GM18909 (cell line): ENCODE measurements at regions not wholly inside any gene's neighbourhood (a gene's known extent, or its start where the extent isn't known, plus 50 kb on each side); places are given as distances from the start of the nearest gene placed in this dataset.

Experiments used
- ATAC-seq: cut with Tn5 transposase; IDR thresholded peaks from one replicate; pipeline ENCODE4 v1.9.1; 2021; ENCODE audit warnings: mild to moderate bottlenecking; ENCODE audit not compliant: unreplicated experiment, poor library complexity

DNA sequence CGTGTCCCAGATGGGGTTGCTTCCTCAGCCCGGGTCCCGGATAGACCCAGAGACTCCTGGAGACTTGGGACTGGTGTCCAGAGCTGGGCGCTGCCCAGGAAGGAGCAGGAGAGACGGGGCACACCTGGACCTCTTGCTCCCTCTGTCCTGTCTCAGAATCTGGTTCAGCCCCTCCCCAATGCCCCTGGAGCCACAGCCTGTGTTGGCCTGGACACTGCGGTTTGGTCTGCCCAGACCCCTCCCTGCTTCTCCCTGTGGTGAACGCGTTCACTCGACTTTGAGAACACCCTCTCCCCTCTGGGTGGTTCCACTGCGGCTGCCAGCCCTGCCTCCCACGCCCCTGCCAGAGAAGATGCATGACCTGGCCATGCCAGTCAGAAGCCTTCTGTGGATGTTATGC lies 111.1 kb downstream of the HMX1 start:
- no peak for ATAC-seq

DNA sequence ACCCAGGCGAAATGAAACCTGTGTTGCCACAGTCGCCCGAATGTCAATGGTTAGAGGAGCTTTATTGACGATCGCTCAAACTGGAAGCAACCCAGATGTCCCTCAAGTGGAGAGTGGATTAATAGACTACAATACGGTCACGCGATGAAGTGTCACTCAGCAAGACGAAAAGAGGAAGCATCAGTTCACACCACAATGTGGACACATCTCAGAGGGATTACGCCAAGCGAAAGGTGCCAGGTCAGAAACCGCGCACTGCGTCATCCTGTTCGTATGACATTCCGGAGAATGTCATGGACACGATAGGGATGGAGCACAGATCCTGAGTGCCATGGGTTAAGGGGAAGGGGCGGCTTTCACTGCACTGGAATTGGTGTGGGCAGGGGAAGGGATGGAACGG lies 111.7 kb downstream of the HMX1 start:
- ATAC-seq: no peak

DNA sequence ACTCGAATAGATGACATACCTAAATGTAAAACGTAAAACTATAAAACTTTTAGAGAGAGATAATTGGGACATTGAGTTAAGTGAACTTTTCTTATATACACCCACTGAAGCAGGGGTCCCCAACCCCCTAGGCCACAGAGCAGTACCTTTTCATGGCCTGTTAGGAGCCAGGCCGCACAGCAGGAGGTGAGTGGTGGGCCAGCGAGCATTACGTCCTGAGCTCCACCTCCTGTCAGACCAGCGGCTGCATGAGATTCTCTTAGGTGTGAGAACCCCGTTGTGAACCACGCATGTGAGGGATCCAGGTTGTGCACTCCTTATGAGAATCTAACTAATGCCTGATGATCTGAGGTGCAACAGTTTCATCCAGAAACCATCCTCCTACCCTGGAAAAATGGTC lies 114.8 kb downstream of the HMX1 start:
- no peak for ATAC-seq

DNA sequence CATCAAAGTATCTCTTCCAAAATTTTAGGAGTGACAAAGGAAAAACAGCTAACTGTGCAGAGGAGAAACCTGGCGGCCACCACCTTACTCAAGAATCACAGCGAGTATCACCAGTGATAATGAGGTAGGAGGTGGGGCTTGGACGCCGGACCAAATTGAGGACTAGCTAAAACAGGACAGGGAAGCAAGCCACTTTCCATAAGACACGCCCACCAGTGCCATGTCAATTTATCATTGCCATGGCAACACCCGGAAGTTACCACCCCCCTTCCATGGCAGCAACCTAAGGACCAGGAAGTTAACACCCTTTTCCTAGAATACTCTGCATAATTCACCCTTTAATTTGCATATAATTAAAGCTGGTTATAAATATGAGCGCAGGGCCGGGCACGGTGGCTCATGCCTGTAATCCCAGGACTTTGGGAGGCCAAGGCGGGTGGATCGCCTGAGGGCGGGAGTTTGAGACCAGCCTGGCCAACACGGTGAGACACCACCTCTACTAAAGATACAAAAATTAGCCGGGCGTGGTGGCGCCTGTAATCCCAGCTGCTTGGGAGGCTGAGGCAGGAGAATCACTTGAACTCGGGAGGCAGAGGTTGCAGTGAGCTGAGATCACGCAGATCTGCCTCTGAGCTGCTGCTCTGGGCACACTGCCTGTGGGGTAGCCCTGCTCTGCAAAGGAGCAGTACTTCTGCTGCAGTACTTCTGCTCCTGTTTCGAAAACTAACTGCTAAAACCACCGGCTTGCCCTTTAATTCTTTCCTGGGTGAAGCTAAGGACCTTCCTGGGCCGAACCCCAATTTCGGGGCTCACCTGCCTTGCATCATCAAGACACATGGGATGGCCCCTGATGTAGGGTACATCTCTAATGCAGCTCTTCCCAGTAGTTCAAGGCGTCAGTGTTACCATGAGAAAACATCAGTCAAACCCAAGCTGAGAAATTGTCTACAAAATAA lies 116.7 kb downstream of the HMX1 start:
- no peak for ATAC-seq

DNA sequence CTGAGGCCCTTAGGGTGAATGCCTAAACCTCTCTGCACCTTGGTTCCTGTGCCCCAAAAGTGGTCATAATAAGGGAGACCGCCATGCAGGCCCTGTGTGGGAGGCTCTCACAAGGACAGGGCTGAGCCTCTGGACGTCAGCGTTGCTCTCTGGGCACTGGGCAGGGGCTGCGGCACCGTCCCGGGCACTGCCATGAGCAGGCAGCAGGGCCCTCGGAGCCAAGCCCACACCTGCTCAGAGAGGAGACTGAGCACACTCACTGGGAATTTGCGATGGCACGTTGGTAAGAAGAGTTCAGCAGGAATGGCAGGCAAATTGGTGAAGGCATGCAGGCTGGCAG lies 123.4 kb downstream of the HMX1 start:
- ATAC-seq: no peak

DNA sequence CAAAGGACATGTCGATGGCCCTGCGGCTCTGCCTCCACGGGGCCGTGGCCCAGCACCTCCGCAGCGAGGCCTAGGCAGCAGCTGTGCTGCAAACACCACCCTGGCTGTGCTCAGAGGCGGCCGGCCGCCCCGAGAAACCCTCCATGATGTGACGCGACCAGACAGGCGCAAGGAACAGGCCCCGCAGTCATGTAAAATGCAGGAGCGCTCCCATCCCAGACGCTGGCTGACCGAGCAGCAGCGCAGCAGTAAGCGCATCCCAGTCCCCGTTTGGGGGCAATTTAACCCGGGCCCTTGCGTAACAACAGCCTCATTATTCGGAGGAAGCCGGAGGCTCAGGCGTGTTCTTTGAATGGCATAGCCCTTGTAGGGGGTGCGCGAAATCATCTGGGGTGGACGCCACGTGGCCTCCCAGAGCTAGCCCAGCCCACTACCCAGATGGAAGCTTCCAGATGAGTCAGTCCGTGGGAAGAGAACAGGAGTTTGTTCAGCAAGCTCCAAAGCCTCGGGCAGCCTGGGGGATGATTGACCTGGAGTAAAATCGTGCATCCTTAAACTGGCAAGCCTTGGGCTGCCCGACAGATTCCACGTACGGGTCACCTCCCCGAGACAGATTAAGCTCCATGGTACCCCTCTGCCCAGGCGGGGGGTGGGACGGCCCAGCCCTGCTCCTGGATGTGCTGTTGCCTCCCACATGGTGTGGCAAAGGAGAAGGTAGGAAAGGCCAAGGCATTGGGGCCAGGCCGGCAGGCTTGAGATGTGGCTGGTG lies 124.0 kb downstream of the HMX1 start:
- no peak for ATAC-seq

DNA sequence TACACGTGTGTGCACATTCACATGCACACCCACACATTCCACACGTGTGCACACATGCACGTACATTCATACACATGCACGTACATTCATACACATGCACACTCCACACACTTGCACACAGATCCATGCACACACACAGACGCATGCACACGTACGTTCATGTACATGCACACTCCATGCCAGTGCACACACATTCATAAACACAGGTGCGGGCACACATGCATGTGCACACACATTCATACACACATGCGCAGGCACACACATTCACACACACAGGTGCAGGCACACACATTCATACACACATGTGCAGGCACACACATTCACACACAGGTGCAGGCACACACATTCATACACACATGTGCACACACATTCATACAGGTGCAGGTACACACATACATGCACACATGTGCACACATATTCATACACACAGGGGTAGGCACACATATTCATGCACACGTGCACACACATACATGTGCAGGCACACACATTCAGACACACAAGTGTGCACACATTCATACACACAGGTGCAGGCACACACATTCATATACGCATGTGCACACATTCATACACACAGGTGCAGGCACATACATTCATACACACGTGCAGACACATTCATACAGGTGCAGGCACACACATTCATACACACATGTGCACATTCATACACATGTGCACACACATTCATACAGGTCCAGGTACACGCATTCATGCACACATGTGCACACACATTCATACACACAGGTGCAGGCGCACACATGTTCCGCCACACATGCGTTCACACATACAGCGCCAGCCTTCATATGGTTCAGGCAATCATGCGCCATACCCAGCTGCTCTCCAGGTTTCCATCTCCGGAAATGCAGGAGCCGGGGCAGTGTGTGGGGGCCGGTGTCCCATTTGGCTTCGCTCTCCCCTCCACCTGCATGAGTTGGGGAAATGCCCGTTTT lies 124.8 kb downstream of the HMX1 start:
- ATAC-seq: no peak

DNA sequence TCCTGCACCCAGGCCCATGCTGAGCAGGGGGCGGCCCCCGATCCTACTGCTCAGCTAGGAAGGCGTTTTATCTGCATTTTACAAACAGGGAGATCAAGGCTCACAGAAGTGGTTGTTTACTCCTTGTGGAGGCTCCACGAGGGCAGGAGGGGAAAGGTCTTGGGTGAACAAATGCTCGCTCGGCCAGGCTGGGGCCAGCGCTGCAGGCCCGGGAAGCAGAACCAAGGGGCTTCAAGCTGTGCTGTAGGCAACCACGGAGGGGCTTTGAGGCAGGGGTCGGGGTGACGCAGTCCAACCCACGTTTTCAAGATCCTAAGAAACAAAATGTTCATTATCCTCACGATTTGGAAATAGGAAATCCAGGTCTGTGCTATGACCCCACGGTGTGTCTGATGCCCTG lies 125.8 kb downstream of the HMX1 start:
- ATAC-seq: no peak

DNA sequence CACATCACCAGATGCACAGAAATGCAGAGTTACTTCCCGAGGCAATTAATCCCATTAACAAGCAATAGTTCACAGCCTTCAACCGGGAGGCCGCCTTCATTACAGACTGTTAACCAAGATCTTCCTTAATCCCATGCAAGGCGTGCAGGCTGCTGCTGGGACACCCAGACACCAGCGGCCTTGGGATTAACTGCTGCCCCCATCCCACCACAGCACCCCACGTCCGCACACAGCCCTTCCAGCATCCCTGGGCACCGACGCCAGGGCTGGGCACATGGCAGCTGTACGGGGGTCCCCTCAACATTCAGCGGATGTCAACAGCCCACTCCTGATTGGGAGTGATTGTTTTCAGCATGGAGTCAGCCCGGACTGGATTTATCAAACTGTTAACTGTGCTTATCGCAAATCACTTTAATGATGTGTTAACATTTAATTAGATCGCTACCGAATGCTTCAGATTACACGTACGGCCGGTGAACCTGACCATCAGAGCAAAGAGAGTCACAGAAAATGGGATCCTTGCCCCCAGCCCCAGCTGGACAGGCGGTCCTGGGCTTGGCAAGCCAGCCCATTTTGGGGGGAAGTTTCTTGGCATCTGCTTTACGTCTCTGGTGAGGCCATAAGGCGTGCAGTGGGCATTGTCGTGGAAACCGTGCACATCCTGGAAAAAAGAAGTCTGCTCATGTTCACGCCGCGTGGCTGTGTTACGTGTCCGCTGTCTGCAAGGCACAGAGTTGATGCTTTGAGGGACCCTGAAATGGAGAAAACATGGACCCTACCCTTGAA lies 126.4 kb downstream of the HMX1 start:
- no peak for ATAC-seq

DNA sequence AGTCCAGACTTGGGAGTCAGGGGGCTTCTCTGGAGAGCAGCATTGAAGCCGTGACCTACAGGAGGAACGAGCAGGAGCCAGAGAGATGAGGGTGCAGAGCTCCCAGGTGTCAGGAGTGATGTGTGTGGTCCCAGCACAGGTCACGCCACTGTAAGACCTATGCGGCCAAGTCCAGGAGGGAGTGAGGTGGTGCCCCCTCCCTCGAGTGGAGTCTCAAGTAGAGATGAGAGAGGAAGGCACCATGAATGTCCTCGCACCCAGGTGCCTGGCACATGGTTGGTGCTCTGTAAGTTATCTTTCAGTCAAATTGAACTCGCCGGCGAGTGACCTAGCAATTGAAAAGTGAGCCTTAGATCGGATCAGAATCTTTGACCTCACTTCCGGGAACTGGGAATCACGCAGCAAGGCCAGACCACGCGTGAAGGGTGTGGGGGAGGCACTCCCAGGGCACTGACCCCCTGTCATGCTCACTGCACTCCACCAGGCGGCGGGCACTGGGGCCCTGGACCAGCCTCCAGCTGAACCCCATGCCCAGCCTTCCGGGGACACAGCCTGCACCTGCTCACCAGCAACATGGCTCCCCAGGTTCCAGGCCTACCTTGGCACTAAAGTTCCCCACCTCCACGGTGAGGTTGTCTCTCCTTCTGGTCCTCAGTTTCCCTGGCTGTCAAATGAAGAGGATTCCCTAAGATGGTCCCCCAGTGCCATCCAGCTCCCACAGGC lies 127.4 kb downstream of the HMX1 start:
- ATAC-seq: no peak

DNA sequence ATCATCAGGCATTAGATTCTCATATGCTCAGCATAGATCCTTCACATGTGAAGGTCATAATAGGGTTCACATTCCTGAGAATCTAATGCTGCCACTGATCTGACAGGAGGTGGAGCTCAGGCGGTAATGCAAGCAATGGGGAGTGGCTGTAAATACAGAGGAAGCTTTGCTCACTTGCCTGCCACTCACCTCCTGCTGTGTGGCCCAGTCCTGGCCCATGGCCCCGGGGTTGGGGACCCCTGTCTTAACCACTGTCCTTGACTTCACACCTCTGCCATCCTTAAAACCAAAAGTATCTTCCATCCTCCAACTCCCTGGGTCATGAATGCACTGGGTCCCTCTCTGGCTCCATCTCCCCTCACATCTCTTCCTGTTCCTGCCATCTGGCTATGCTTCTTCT lies 129.1 kb downstream of the HMX1 start:
- ATAC-seq: no peak

DNA sequence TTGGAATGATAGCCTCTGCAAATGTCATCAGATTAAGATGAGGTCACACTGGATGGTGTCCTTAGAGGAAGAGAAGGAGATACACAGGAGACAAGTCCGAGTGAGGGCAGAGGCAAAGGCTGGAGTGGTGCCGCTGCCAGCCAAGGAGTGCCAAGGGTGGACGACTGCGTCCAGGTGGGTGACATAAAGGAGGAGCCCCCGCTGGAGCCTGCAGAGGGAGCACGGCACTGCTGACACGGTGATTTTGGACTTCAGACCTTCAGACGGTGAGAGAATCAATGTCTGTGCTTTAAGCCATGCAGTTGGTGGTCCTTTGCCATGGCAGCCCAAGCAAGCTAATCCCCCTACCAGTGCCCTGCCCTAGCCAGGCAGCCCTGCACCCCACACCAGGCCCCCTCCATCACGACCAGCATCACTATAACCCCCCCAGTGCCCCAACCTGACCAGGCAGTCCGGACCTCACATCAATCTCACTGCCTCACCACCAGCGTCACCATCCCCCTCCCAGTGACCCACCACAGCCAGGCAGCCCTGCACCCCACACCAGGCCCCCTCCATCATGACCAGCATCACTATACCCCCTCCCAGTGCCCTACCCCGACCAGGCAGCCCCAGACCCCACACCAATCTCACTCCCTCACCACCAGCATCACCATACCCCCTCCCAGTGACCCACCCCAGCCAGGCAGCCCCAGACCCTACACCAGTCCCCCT lies 130.0 kb downstream of the HMX1 start:
- ATAC-seq: no peak

DNA sequence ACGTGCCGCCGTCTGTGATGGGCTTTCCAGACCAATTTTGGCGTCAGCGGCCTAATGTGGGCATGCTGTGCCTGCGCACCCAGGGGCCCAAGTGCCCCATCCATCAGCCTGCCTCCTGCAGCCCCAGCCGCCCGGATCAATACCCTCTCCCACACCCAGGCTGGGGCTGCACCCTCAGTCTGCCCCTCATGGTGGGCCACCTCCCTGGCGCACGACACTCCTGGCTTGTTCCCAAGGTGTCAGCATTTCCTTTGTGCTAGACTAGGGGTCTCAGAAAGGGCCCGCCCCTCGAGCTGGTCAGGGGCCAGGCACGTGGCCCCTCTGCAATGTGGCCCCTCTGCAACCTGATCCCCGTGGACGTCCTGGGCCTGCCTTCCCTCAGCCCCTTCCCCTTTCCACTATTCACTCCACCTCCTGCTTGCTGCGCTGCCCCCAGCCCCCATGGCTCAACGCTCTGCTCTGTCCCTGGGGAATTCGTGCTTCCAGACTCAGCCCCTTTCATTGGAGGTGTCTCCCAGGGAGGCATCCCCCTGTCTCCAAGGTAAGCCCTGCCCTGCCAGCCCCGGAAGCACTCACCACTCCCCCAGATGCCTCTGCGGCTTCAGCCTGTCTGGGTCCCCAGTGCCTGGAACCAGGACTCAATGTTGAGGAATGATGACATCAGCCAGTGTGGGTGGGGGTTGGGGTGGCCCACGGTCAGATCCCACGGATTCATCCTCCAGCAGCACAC lies 130.8 kb downstream of the HMX1 start:
- no peak for ATAC-seq

DNA sequence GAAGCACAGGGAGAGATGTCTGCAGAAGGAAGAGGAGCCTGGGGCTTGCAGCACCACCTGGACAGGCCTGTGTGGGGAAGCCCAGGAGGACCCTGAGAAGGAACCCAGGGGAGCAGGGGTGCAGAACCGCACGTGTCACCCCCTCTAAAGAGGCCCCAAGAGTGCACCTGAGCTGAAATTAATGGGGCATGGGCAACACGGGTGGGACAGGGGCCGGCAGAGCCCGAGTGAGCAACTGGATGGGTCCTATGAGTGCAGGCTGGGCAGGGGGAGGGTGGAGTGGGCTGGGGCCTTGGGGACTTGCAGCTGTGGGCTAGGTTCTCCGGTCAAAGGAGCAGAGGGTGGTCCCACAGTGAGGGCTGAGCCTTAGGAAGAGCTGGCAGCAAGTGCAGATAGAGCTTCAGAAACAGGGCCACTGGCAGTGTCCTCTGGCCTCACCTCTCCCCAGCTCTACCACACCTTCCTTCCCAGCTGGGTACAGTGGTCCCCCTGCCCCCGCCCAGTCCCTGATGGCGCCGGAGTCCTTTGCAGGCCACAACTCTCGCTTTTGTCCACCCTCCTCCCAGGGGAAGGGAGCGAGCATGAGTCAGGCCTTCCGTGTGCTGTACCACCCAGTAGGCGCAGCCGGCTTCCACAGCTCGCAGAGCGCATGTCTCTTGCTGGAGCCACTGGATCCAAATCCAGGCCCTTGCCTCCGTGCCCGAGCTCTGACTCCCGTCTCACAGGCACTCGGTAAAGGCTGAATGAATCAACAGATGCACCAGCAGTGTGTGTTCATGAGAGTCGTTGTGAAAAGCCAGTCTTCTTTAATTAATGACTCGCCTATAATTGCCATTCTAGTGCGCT lies 131.6 kb downstream of the HMX1 start:
- ATAC-seq: no peak

DNA sequence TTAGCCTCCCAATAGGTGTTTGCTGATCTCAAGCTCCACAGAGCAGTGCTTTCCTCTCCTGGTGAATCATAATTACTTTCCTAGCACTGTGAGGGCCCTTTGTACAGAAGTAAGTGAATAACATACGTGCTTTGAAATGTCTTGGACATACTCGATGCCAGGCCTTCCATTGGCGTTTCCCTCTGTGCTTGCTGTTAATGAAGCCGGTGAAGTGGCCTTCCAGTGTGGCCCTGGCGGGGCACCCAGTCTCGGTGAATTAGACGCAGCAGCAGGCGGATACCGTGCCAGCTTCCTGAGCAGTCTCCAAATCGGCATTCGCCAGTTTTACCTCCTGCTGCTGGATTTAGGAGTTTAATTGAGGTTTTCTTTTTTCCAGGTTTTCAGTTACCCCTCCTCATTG lies 132.3 kb downstream of the HMX1 start:
- ATAC-seq: no peak

DNA sequence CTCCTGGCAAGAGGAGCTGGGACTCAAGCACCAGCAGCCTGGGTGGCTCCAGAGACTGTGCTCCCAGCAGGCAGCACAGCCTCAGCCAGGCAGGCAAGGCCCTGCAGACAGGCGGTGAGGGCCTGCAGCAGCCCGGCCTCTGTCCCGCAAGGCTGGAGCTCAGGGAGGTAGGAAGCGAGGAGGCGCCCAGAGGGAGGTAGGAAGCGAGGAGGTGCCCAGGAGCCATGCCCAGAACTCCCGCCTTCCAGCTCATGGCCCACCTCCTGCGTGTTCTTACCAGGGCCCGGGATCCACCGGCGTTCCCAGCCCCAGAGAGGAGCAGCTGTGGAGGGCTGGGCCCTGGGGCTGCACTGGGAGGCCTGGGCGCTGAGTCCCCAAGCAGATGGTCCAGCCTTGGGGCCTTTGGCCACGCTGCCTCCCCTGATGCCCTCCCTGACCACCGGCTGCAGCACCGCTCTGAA lies 133.1 kb downstream of the HMX1 start:
- no peak for ATAC-seq
